ENCODE measurements at regions not wholly inside any gene's neighbourhood (a gene's known extent, or its start where the extent isn't known, plus 50 kb on each side); places are given as distances from the start of the nearest gene placed in this dataset.

DNA sequence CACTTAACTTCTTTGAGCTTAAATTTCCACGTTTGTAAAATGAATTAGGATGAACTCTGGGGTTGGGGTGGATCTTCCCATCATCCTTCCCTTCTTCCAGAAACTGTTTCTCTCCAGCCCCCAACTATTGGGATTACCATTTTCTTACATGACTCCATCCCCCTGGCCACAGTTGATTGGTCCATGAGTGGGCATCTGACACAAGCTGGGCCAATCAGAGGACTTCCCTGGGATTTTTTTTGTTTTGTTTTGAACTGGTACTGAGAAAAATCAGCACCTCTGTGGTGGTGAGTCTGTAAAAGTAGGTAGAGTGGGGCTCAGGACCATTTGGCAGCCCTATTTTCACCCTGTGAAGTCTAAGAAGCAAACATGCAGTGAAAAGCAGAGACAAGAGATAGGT is 118.0 kb upstream of the SERTAD2 start:
- TF ChIP-seq, protein P1, sequence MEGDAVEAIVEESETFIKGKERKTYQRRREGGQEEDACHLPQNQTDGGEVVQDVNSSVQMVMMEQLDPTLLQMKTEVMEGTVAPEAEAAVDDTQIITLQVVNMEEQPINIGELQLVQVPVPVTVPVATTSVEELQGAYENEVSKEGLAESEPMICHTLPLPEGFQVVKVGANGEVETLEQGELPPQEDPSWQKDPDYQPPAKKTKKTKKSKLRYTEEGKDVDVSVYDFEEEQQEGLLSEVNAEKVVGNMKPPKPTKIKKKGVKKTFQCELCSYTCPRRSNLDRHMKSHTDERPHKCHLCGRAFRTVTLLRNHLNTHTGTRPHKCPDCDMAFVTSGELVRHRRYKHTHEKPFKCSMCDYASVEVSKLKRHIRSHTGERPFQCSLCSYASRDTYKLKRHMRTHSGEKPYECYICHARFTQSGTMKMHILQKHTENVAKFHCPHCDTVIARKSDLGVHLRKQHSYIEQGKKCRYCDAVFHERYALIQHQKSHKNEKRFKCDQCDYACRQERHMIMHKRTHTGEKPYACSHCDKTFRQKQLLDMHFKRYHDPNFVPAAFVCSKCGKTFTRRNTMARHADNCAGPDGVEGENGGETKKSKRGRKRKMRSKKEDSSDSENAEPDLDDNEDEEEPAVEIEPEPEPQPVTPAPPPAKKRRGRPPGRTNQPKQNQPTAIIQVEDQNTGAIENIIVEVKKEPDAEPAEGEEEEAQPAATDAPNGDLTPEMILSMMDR (tag by site-specific recombination; IDR thresholded peaks at IDR 0.05) = no peak
- no peak for TF ChIP-seq ZNF623 (tag by site-specific recombination; IDR thresholded peaks at IDR 0.05)

All from HEK293 (cell line).